Erythroblast (primary cell): ENCODE measurements at regions not wholly inside any gene's neighbourhood (a gene's known extent, or its start where the extent isn't known, plus 50 kb on each side); places are given as distances from the start of the nearest gene placed in this dataset.

Experiments
- DNase-seq, 2 experiments: peaks; one replicate each; lab custom pipeline; 2025; lab: John Stamatoyannopoulos, UW
- GATA1 ChIP-seq: IDR thresholded peaks from 2 replicates; pipeline ENCODE4 v1.6.1; 2011; ENCODE audit warnings: low read depth, mild to moderate bottlenecking, control low read depth, low read length, moderate library complexity
- POLR2A ChIP-seq: IDR thresholded peaks from 2 replicates; pipeline ENCODE4 v1.6.1; 2011; ENCODE audit warnings: mild to moderate bottlenecking, low read length

DNA sequence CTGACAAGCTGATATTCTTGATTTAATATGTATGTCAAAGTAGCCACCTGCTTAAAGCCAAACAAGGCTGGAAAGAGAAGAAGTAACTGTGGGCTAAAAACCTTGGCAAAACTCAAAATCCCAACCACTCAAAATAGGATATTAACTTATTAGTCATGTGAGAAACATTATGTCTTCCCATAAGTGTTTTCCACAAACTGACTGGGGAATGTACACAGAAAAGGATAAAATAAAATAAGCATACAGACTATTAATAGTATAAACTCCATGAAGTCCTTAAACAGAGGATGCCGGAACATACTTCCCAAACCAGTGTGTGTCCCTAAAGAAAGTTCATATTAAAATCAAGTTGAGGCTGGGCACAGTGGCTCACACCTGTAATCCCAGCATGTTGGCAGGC lies 263.7 kb upstream of the THBS1 start:
- no peak for TF ChIP-seq GATA1
- TF ChIP-seq POLR2A = no peak
- DNase-seq = no peak

DNA sequence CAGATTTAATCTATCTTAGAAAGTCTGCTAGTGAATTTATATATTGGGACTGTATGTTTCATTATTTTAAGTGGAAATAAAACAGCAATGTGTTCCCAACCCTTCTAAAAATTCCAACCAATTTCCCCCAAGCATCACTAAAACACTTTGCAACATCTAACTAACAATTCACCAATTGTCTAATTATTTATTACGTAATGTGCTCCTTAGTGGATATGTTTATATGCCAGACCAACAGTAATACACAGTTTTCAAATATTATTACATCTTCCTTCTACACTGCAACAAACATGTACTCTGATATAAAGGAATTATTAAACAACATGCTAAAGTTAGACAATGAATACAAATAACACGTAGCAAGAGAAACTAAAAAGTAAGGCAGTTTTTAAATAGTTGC lies 262.6 kb upstream of the THBS1 start:
- no peak for DNase-seq
- TF ChIP-seq GATA1 (no peak), POLR2A (no peak)

DNA sequence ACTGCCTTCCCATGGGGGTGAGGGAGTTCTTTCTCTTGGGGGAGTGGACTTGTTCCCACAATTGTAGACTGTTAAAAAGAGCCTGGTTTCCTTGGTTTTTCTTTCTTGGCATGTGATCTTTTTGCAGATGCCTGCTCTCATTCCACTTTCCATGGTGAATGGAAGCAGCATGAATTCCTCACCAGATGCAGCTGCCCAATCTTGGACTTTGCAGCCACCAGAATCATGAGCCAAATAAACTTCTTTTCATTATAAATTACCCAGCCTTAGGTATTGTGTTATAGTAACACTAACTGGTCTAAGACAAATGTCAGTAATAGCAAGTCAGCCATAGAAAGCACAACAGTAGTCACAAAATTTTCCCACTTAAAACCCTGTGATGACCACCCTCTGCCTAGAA lies 260.5 kb upstream of the THBS1 start:
- no peak for TF ChIP-seq POLR2A
- no peak for TF ChIP-seq GATA1
- no peak for DNase-seq

DNA sequence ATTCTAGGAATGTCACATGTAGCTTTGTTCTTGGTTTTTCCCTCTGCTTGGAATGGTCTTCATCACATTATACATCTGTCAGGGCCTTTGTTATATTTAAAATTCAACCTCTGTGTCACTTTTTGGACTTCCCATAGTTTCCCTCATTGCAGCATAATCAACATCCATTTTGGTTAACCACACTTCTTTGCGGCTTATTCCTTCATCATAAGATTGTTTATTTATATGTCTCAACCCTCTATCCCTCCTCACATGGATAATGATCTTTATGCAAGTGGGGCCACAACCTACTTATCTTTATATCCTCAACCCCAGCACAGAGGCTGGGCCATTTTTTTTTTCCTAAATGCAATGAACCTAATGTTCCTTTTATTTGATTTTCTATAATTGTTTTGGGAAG lies 260.0 kb upstream of the THBS1 start:
- TF ChIP-seq GATA1 (no peak), POLR2A (no peak)
- DNase-seq = no peak

DNA sequence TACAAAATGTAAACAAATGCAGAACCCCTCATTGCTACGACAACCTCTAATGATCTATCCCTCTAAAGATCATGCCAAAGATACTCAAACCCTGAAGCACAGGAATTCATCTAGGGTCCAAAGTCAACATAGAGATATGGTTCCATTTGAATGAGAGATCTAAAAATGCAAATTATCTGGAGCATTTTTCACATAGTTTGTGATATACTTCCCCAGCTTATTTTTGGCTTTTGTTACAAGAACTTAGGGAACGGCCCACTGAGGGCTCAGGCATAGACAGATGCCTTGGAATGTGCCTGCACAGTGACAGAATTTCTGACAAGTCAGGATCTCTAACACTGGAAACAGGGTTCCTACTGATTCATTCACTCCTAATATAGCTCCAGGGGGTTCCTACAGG lies 258.9 kb upstream of the THBS1 start:
- TF ChIP-seq GATA1 (no peak), POLR2A (no peak)
- DNase-seq = no peak

DNA sequence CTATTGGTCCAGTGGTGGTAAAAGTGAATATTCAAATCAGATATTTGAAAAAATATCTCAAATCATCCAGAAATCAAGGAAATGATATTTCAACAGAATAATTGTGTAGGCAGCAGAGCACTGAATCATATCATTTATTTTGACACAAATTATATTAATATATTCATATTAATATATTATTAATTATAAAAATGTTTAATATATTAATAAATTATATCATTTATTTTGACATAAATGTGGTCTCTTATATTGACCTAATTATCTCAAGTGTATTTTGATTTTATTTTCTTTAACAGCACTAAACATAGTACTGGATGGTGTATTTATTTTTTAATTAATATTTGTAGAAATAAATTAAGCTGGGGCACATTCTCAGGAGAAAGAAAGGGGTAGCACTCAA lies 257.7 kb upstream of the THBS1 start:
- TF ChIP-seq GATA1 (no peak), POLR2A (no peak)
- no peak for DNase-seq

DNA sequence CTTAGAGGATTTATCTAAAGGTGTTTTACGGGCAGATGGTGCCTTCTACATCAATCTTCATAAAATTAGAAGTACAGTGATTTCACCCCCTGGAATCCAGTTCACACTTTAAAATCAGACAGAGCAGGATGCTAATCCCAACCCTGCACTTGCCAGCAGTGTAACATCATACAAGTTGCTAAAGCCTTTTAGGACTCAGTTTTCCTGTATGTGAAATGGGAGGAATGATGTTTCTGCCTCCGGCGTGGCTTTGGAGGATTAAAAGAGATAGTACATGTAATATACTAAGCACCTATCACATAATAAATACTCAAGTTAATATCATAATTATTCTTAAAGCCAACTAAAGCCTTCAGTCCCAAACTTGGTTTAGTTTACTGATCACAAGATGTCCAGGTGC lies 257.2 kb upstream of the THBS1 start:
- no peak for DNase-seq
- TF ChIP-seq GATA1 = no peak
- TF ChIP-seq POLR2A = no peak

DNA sequence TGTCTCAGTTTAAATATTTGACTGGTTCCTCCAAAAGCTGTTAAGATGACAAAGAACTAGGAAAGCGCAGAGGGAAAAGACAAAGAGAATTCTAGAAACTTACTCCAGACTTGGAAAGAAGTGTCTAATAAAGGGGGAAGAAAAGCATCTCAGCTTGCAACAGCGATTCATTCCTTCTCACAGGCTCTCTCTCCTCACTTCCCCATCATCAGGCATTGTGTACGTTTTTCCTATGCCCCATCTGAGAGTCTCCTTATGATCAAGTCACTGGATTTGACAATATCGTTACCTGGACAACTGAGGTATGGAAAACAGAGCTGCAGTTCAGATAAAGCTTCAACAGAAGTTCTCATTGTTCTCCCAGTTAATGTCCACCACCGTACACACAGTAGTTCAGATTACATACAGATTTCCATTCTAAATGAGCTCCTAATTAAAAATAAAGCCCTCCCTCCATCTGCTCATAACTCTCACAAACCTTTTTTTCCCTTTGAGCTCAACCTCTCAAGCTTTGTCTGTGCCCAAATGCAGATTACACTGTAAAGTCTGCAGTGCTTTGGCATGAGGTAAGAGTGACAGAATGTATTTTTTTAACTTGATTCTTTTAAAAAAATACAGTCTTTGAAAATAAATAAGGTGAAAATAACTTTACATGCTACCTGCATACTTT lies 254.4 kb upstream of the THBS1 start:
- TF ChIP-seq GATA1 (no peak), POLR2A (no peak)
- DNase-seq = no peak

DNA sequence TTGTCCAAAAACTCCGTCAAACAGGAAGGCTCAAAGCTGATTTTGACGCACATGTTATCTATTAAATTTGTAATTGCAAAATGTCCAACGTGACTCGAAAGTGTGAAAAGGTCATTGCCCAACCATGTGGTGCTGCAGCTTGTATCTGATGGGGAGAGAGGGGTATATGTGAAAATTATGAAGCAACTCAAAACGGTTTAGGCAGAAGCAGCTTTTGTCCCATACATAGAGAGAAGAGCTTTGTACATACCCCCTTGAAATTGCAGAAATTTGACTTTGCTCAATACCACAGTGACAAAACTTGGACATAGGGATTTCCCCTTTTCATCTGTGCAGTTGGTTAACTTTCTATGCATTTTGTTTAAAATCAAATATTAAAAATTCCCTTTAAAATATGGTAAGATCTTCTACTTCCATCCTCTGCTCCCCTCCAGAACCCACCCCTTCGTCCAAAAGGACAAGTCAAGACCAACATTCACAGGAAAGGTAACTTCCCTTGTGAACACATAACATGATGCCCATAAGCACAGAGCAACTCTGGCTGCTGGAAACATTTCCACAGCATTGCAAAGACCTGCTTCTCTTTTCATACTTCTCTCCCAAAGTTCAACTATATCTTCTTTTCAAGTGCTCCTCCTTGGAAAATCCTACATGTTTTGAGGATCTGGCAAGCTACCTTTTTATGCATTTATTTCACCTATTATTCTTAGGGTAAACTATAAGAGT lies 253.7 kb upstream of the THBS1 start:
- DNase-seq = no peak
- TF ChIP-seq GATA1 (no peak), POLR2A (no peak)

DNA sequence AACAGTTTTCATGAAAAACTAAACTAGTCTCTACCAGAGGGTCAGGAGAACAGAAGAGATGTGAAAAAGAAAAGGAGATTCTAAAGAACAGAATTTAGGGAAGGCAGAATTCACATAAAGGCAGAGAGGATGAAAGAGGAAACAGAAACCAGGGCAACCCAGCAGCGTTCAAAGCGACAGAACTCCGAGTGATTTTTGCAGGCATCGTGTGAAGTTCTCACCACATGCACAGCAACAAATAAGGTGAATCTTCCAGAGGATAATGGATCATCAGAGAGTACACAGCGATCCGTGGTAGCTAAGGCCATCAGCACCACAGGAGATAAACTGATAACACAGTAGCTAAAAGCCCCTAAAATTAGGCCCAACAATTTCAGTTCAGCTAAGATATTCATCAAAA lies 250.8 kb upstream of the THBS1 start:
- DNase-seq = no peak
- TF ChIP-seq POLR2A (no peak), GATA1 (no peak)

DNA sequence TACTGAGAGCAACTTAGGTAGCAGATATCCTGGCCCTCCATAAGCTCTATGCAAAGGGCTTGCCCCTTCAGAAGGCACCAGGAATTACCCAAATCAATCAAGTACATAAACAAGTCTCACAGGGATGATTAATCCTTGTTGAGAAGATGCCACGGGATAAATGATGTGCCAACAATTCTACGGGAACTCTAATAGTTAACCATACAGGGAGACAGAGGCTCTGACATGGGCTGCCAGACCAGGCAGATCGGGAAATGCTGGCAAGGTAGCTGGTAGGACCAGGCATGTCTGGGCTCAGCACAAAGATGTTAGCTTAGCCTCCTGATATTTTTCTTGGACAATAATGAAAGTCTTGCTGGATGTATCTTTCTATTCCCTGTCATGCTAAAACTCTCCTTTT lies 249.3 kb upstream of the THBS1 start:
- TF ChIP-seq GATA1 (no peak), POLR2A (no peak)
- DNase-seq = no peak

DNA sequence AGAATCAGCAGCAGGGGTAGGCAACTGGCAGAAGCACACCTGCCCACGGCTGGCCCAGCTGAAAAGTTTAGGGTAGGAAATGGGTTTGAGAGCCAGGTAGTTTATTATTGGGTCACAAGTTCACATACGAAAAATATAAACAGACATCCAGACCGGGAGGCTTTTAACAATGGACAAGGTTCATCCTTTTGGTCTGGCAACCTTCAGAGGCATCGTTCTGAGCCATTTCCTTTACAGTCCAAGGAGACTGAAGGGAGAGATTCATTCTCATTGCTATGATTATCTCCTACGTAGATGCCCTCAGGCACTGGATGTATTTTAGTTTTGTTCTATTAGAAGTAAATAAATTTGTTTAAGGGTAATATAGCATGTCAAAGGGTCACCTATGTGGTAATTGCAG lies 248.0 kb upstream of the THBS1 start:
- DNase-seq = no peak
- no peak for TF ChIP-seq GATA1
- no peak for TF ChIP-seq POLR2A

DNA sequence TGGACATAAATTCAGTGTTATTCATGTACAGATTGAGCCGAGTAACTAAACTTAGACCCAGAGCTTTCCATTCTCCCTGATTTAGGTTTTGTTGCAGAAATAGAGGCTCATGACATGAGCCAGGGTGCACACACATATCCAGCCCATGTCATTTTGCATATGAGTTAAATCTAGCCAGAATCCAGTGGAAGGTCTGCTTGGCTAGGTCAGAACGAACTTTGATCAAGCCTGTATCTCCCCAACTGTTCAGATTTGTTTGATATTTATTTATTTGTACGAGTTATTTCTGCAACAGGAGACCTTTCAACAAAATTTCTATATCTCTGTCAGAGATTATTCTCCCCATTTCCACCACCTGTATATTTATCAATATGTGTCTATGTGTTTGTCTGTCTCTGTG lies 247.5 kb upstream of the THBS1 start:
- no peak for DNase-seq
- no peak for TF ChIP-seq POLR2A
- no peak for TF ChIP-seq GATA1

DNA sequence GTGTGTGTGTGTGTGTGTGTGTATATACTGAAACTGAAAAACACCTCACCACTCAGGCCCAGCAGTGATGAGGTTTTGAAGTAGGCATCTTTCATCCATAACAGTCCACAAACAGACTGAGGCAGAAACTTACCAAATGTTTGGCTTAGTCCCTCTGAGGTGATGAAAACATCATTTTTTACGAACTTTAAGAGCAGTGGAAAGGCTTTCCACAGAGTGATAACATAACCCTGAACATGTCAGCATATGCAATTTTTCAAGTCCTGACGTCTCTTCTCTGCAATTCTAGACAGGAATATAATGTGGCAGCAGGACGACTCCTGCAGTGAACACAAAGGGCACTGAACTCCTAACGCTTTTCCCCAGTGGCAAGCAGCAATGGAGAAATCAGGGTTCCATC lies 247.0 kb upstream of the THBS1 start:
- no peak for TF ChIP-seq GATA1
- TF ChIP-seq POLR2A = no peak
- DNase-seq = no peak

DNA sequence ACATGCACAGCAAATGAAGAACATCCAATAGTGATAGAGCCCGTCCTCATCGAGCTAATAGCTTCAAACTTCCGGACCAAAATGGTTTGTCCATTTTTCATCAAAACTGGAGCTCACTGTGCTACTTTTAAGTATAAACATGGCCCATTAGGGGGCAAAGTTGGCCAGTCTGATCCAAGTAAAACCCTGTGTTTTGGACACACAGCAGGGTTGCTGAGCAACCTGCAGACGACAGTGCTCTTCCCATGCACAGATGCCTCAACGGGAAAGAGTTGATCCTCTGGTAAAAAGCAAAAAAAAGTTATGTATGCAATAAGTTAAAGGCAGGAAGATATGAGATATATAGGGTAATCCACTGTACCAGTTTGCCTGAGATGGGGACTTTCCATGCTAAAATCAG lies 244.0 kb upstream of the THBS1 start:
- TF ChIP-seq POLR2A = no peak
- no peak for TF ChIP-seq GATA1

More for the DNA sequence above, 244.0 kb upstream of the THBS1 start:
- DNase-seq = no peak
